Breast epithelium (tissue), 4 donors: ENCODE measurements at regions not wholly inside any gene's neighbourhood (a gene's known extent, or its start where the extent isn't known, plus 50 kb on each side); places are given as distances from the start of the nearest gene placed in this dataset.
"Not testable (repeated sequence)": the region's sequence is repeated elsewhere in the genome, so short reads cannot be mapped to it uniquely, and the experiment has no call there.

Source experiments
- DNase-seq, 2 donors: peaks; one replicate each; pipeline ENCODE4 v3.0.0-alpha.2; 2019; ENCODE audit warnings: low spot score in 2 of 2
- H3K27ac ChIP-seq, 2 donors: fragments of 200-600 bp; sonication (generic) in 1 of 2; one replicate each; pipeline ENCODE4 v1.5.1; 2016 to 2019; ENCODE audit warnings: mild to moderate bottlenecking in 1 of 2
- H3K27me3 ChIP-seq, 2 donors: fragments of 200-600 bp; sonication (generic) in 1 of 2; one replicate each; pipeline versions ENCODE4 v1.5.1 to v1.6.0; 2017 to 2019; ENCODE audit warnings: control low read depth in 1 of 2, mild to moderate bottlenecking in 1 of 2
- H3K36me3 ChIP-seq: fragments of 200-600 bp; one replicate; pipeline ENCODE4 v1.5.1; 2019
- H3K4me1 ChIP-seq, 2 donors: fragments of 200-600 bp; sonication (generic); one replicate each; pipeline ENCODE4 v1.5.1; 2016 to 2019; ENCODE audit warnings: control low read depth in 1 of 2
- H3K4me3 ChIP-seq, 3 donors: fragments of 200-600 bp; sonication (generic); 1 replicate in 2 of 3; 2 replicates in 1 of 3; pipeline ENCODE4 v1.5.1; 2016 to 2019; ENCODE audit warnings: mild to moderate bottlenecking in 3 of 3, moderate library complexity in 2 of 3
- H3K9me3 ChIP-seq, 2 donors: fragments of 200-600 bp; sonication (generic) in 1 of 2; one replicate each; pipeline ENCODE4 v1.5.1; 2016 to 2019; ENCODE audit warnings: control low read depth in 1 of 2
- CTCF ChIP-seq, 3 donors: fragments of 450-650 bp; IDR thresholded peaks; one replicate each; pipeline ENCODE4 v1.5.1; 2016 to 2017; ENCODE audit warnings: antibody characterized with exemption in 3 of 3, mild to moderate bottlenecking in 3 of 3, moderate library complexity in 3 of 3
- POLR2A ChIP-seq: fragments of 450-650 bp; IDR thresholded peaks from one replicate; pipeline ENCODE4 v1.6.1; 2016; ENCODE audit warnings: antibody characterized with exemption, mild to moderate bottlenecking, moderate library complexity
- POLR2AphosphoS5 ChIP-seq, 3 donors: sonication (generic); formaldehyde crosslinking; IDR thresholded peaks; one replicate each; pipeline ENCODE4 v1.6.1; 2017; ENCODE audit warnings: antibody characterized with exemption in 3 of 3
- intact Hi-C: fragments of 100-400 bp; cut with DNase I; formaldehyde crosslinking; loops from one replicate; pipeline ENCODE4 v1.15.1; 2023; ENCODE audit warnings: low total_unique reads

GRCh38 chr15:45821390-45821789 lies 186.6 kb downstream of the SQOR start:
- H3K27ac ChIP-seq, result no peak overlapping the region
- H3K4me3 ChIP-seq, result no peak overlapping the region
- no peaks in the 10 kb centered on the region for H3K4me1 ChIP-seq
- H3K9me3 ChIP-seq, result no peaks in the 10 kb centered on the region
- no peaks in the 10 kb centered on the region for H3K27me3 ChIP-seq
- no peaks in the 10 kb centered on the region for H3K36me3 ChIP-seq
- no peak for DNase-seq
- TF ChIP-seq POLR2A, result no peak
- TF ChIP-seq POLR2AphosphoS5 (IDR thresholded peaks at IDR 0.05), result no peak
- no peak for TF ChIP-seq CTCF (IDR thresholded peaks at IDR 0.05)
- intact Hi-C loops, result no loop called here

GRCh38 chr15:45822968-45823367 lies 188.1 kb downstream of the SQOR start:
- DNase-seq, H3K27ac ChIP-seq, H3K27me3 ChIP-seq, H3K36me3 ChIP-seq, intact Hi-C loops, H3K9me3 ChIP-seq, H3K4me1 ChIP-seq, H3K4me3 ChIP-seq: not testable (repeated sequence)

- TF ChIP-seq POLR2AphosphoS5 (IDR thresholded peaks at IDR 0.05) (no peak), CTCF (IDR thresholded peaks at IDR 0.05) (no peak), POLR2A (no peak)
- intact Hi-C loops, result no loop called here
- H3K4me1 ChIP-seq, result no peaks in the 10 kb centered on the region
- DNase-seq, result no peak
- no peaks in the 10 kb centered on the region for H3K36me3 ChIP-seq
- no peaks in the 10 kb centered on the region for H3K9me3 ChIP-seq
- no peak overlapping the region for H3K27ac ChIP-seq
- H3K4me3 ChIP-seq, result no peak overlapping the region
- no peaks in the 10 kb centered on the region for H3K27me3 ChIP-seq
Measured at GRCh38 chr15:45827275-45827674, 192.4 kb downstream of the SQOR start.

- H3K27me3 ChIP-seq, result no peaks in the 10 kb centered on the region
- no peaks in the 10 kb centered on the region for H3K36me3 ChIP-seq
- DNase-seq, result no peak
- no peak overlapping the region for H3K4me3 ChIP-seq
- no peak overlapping the region for H3K27ac ChIP-seq
- intact Hi-C loops, result no loop called here
- H3K9me3 ChIP-seq, result no peaks in the 10 kb centered on the region
- no peaks in the 10 kb centered on the region for H3K4me1 ChIP-seq
- TF ChIP-seq CTCF (IDR thresholded peaks at IDR 0.05), result no peak
- no peak for TF ChIP-seq POLR2AphosphoS5 (IDR thresholded peaks at IDR 0.05)
- no peak for TF ChIP-seq POLR2A
Measured at GRCh38 chr15:45827766-45828165, 192.9 kb downstream of the SQOR start.

- Histone ChIP-seq H3K9me3 (no peaks in the 10 kb centered on the region), H3K36me3 (no peaks in the 10 kb centered on the region), H3K27me3 (no peaks in the 10 kb centered on the region), H3K27ac (no peak overlapping the region), H3K4me3 (no peak overlapping the region), H3K4me1 (no peaks in the 10 kb centered on the region)
- intact Hi-C loops, result no loop called here
- no peak for DNase-seq
- TF ChIP-seq POLR2A, result no peak
- TF ChIP-seq POLR2AphosphoS5 (IDR thresholded peaks at IDR 0.05), result no peak
- TF ChIP-seq CTCF (IDR thresholded peaks at IDR 0.05), result no peak
Measured at GRCh38 chr15:45829336-45830153, 194.7 kb downstream of the SQOR start.
